HFFc6 (cell line): ENCODE measurements at regions not wholly inside any gene's neighbourhood (a gene's known extent, or its start where the extent isn't known, plus 50 kb on each side); places are given as distances from the start of the nearest gene placed in this dataset.

ENCODE experiments used
- DNase-seq: peaks from one replicate; pipeline ENCODE4 v3.0.0-alpha.2; 2018
- H3K27ac Mint-ChIP-seq: 2 replicates; pipeline ENCODE4 v1.8.0; 2020; ENCODE audit warnings: mild to moderate bottlenecking, mixed read lengths
- H3K27me3 Mint-ChIP-seq: 2 replicates; pipeline ENCODE4 v1.8.0; 2021; ENCODE audit warnings: mild to moderate bottlenecking, moderate library complexity, mixed read lengths; ENCODE audit not compliant: insufficient read depth
- H3K36me3 Mint-ChIP-seq: 2 replicates; pipeline ENCODE4 v1.8.0; 2021; ENCODE audit warnings: low read depth, mixed read lengths
- H3K4me1 Mint-ChIP-seq: 2 replicates; pipeline ENCODE4 v1.8.0; 2020; ENCODE audit warnings: low read depth, mixed read lengths
- H3K4me3 Mint-ChIP-seq: 2 replicates; pipeline ENCODE4 v1.8.0; 2020; ENCODE audit warnings: mild to moderate bottlenecking, moderate library complexity, mixed read lengths
- H3K9me3 Mint-ChIP-seq: 2 replicates; pipeline ENCODE4 v1.8.0; 2020; ENCODE audit warnings: mild to moderate bottlenecking, mixed read lengths
- CTCF ChIP-seq: fragments of 200-600 bp; sonication (generic); IDR thresholded peaks from 2 replicates; pipeline ENCODE4 v1.5.0; 2021; ENCODE audit warnings: antibody characterized with exemption, mild to moderate bottlenecking

DNA sequence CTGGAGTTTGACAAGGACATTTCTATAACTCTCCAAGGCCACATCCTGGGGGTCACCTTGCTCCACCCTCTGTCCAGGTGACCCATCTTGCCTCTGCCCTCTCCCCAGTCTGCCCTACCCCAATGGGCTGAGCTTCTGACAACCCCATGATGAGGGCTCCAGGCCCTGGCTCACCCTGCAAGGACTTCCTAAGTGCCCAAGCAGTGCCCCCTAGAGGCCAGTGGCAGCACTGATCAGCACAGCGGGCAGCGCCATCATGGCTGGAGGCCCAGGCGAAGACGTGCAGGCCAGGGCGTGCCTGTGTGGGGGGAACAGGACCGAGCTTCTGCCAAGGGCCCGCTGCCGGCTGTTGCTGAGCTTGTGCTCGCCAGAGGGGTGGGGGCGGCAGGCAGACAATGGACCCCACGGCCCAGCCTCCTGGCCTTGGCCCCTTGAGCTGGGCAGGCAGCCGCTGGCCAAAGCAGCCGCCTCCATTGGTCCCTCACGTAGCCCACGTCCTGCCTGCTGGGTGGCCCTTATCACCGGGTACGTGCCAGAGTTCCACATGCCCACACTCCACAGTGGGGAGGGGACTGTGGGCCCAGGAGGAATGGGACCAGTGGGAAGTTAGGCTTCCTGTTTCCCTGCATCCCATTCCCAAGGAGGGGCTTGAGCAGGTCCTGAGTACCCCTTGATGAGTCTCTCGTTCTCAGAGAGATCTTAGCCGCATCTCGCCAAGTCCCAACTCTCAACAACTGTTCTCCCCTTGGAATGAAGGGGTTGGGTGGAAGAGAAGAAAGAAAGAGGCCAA lies 64.3 kb downstream of the MRPL14 start:
- Mint-ChIP-seq H3K36me3 (no peaks in the 10 kb centered on the region), H3K27me3 (peaks cover 2% of the 10 kb centered on the region), H3K9me3 (no peaks in the 10 kb centered on the region), H3K27ac (peak overlapping the region; percentile 93; the same call in 1 of the 2 replicates), H3K4me1 (peaks cover 89% of the 10 kb centered on the region), H3K4me3 (no peak overlapping the region)
- no peak for DNase-seq
- peak; percentile 80 for TF ChIP-seq CTCF

DNA sequence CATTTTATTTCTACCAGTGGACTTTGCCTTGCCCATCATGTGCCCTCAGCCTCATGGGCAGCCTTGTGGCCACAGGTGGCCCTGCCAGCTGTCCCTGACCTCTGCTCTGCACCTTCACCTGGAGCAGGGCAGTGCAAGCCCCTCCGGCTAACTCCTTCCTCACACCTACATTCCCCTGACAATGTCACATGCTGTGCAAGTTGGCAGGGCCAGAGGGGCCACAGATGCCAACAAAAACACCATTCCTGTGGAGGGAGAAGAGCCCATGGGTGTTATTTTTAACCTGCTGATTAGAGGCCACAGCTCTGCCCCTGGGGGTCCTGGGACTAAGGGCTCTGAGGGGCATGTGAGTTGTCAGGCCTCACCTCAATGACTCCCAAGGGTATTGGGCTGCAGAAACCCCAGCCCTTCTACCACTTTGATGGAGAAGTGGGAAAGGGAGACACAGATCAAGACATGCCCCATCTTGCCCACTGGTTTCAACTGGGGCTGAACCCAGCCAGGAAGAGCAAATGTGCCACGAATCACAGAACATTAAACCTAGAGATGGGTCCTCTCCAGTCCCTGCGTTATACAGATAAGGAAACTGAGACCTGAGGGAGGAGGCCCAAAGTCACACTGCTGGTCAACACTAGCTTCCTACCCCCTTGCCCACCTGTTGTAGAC lies 65.0 kb downstream of the MRPL14 start:
- H3K36me3 Mint-ChIP-seq, result no peaks in the 10 kb centered on the region
- TF ChIP-seq CTCF, result no peak
- peak overlapping the region; percentile 78 for H3K27ac Mint-ChIP-seq
- DNase-seq, result no peak
- H3K4me3 Mint-ChIP-seq, result no peak overlapping the region
- H3K9me3 Mint-ChIP-seq, result no peaks in the 10 kb centered on the region
- peaks cover 2% of the 10 kb centered on the region for H3K27me3 Mint-ChIP-seq
- H3K4me1 Mint-ChIP-seq, result peaks cover 92% of the 10 kb centered on the region

GRCh38 chr6:44061375-44062104 lies 65.7 kb downstream of the MRPL14 start:
- no peaks in the 10 kb centered on the region for H3K9me3 Mint-ChIP-seq
- H3K36me3 Mint-ChIP-seq, result no peaks in the 10 kb centered on the region
- peaks cover 92% of the 10 kb centered on the region for H3K4me1 Mint-ChIP-seq
- H3K27ac Mint-ChIP-seq, result peak overlapping the region; percentile 78
- peak; percentile 53 for DNase-seq
- H3K4me3 Mint-ChIP-seq, result no peak overlapping the region; the same call in 1 of the 2 replicates
- TF ChIP-seq CTCF, result no peak
- peaks cover 2% of the 10 kb centered on the region for H3K27me3 Mint-ChIP-seq

DNA sequence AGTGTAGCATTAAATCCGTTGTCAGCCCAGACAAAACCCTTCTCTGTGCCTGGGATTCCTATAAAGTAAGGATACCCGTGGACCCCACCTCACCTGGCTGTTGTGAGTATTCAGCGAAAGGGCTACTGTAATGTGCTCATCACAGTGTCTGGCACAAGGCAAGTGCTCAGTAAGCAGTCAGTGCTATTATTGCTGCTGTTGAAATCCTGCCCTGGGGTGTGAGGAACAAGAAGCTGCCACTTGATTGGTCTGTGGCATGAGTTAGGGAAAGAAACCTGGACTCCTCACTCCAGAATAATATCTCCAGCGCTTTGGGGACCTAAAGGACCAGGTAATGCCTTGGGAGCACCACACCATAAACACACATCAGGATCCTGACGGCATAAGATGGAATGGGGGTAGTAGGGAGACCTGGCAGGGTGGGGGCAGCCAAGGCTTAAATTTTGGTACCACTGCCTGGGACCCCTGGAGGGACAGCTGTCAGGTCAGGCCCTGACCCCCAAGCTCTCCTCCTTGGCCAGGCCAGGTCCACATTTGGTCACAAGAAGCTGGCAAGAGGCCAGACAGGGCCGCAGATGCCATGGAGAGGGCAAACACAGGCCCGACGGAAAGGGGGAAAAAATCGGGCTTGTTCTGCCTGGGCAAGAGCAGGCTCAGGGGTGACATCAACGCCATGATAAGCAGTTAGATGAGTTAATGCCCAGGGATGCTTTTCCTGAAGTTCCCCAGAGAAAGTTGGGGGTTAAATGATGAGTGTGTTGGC lies 66.5 kb downstream of the MRPL14 start:
- DNase-seq, result no peak
- TF ChIP-seq CTCF, result no peak
- Mint-ChIP-seq H3K4me1 (peaks cover 96% of the 10 kb centered on the region), H3K9me3 (no peaks in the 10 kb centered on the region), H3K4me3 (no peak overlapping the region; the same call in 1 of the 2 replicates), H3K27ac (peak overlapping the region; percentile 78), H3K27me3 (peaks cover 2% of the 10 kb centered on the region), H3K36me3 (no peaks in the 10 kb centered on the region)
